Endodermal cell (in vitro differentiated cells): ENCODE measurements at regions not wholly inside any gene's neighbourhood (a gene's known extent, or its start where the extent isn't known, plus 50 kb on each side); places are given as distances from the start of the nearest gene placed in this dataset.

Experiments used
- DNase-seq: peaks from one replicate; pipeline ENCODE4 v3.0.0-alpha.2; 2017
- H3K27ac ChIP-seq: 2 replicates; pipeline ENCODE4 v1.5.1; 2013; ENCODE audit warnings: mild to moderate bottlenecking, low read depth, low read length, moderate library complexity
- H3K27me3 ChIP-seq: 2 replicates; pipeline ENCODE4 v1.6.1; 2013; ENCODE audit warnings: mild to moderate bottlenecking, low read length, moderate library complexity; ENCODE audit not compliant: insufficient read depth, control insufficient read depth, poor library complexity, severe bottlenecking
- H3K36me3 ChIP-seq: 2 replicates; pipeline ENCODE4 v1.7.0; 2013; ENCODE audit warnings: mild to moderate bottlenecking, low read length, moderate library complexity; ENCODE audit not compliant: control insufficient read depth, insufficient read depth
- H3K4me1 ChIP-seq: one replicate; pipeline ENCODE4 v1.7.0; 2013; ENCODE audit warnings: low read length; ENCODE audit not compliant: control insufficient read depth, insufficient read depth
- H3K4me3 ChIP-seq: 2 replicates; pipeline ENCODE4 v1.5.1; 2013; ENCODE audit warnings: mild to moderate bottlenecking, low read length, moderate library complexity
- H3K9ac ChIP-seq: 2 replicates; pipeline ENCODE4 v1.6.1; 2013; ENCODE audit warnings: mild to moderate bottlenecking, low read length, moderate library complexity; ENCODE audit not compliant: poor library complexity, severe bottlenecking; ENCODE audit errors: extremely low read depth
- H3K9me3 ChIP-seq: 2 replicates; pipeline ENCODE4 v1.6.1; 2013; ENCODE audit warnings: mild to moderate bottlenecking, low read length, moderate library complexity; ENCODE audit not compliant: control insufficient read depth
- H3K27ac Mint-ChIP-seq: 2 replicates; pipeline ENCODE4 v1.8.0; 2020; ENCODE audit warnings: mixed read lengths
- H3K27me3 Mint-ChIP-seq: 2 replicates; pipeline ENCODE4 v1.8.0; 2021; ENCODE audit warnings: mild to moderate bottlenecking, mixed read lengths; ENCODE audit not compliant: insufficient read depth
- H3K36me3 Mint-ChIP-seq: 2 replicates; pipeline ENCODE4 v1.8.0; 2020; ENCODE audit warnings: low read depth, mixed read lengths
- H3K4me1 Mint-ChIP-seq: 2 replicates; pipeline ENCODE4 v1.8.0; 2020; ENCODE audit warnings: mixed read lengths
- H3K4me3 Mint-ChIP-seq: 2 replicates; pipeline ENCODE4 v1.8.0; 2020; ENCODE audit warnings: mild to moderate bottlenecking, moderate library complexity, mixed read lengths
- H3K9me3 Mint-ChIP-seq: 2 replicates; pipeline ENCODE4 v1.8.0; 2020; ENCODE audit warnings: mild to moderate bottlenecking, mixed read lengths
- WGBS, 2 experiments: methylation state at CpG; one replicate each; pipeline versions ENCODE4 v1.1.5 to v1.1.7; 2013; ENCODE audit warnings: missing lambda C conversion rate in 2 of 2, mixed read lengths in 1 of 2; ENCODE audit not compliant: insufficient coverage in 1 of 2, insufficient read length in 1 of 2; 5-methylcytosine and 5-hydroxymethylcytosine counted together
- TF ChIP-seq, protein P1 (sequence below): fragments of 200-600 bp; sonication (generic); conservative IDR thresholded peaks from 2 replicates; pipeline ENCODE4 v1.5.0; 2021; ENCODE audit warnings: antibody characterized with exemption, mild to moderate bottlenecking

DNA sequence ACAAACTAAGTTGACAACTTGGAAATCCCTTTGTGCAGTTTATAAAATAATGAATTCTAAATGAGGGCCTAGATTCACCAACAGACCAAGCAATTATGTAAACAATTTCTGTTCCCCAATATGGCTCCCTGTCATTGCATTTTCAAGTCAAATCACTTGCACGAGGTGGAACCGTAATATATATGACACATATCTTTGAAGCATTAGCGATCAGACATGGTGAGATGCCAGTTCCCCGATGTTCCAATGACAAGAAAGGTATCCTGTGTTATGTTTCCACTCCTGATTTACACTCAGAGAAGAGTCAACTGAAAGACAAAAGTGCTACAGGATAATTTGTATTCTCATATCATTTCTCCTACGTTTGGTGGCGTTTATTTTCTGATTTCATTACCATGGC, 108.5 kb upstream of the TDRD3 start:
- Mint-ChIP-seq H3K27ac (no peak overlapping the region), H3K4me3 (no peak overlapping the region), H3K27me3 (peaks cover 36% of the 10 kb centered on the region), H3K4me1 (no peaks in the 10 kb centered on the region), H3K36me3 (peaks cover 1% of the 10 kb centered on the region), H3K9me3 (peaks cover 3% of the 10 kb centered on the region)
- Histone ChIP-seq H3K9me3 (no peaks in the 10 kb centered on the region), H3K27me3 (peaks cover 40% of the 10 kb centered on the region), H3K4me3 (no peak overlapping the region), H3K27ac (no peak overlapping the region), H3K36me3 (no peaks in the 10 kb centered on the region), H3K9ac (no peak overlapping the region), H3K4me1 (no peaks in the 10 kb centered on the region)
- TF ChIP-seq, protein P1, sequence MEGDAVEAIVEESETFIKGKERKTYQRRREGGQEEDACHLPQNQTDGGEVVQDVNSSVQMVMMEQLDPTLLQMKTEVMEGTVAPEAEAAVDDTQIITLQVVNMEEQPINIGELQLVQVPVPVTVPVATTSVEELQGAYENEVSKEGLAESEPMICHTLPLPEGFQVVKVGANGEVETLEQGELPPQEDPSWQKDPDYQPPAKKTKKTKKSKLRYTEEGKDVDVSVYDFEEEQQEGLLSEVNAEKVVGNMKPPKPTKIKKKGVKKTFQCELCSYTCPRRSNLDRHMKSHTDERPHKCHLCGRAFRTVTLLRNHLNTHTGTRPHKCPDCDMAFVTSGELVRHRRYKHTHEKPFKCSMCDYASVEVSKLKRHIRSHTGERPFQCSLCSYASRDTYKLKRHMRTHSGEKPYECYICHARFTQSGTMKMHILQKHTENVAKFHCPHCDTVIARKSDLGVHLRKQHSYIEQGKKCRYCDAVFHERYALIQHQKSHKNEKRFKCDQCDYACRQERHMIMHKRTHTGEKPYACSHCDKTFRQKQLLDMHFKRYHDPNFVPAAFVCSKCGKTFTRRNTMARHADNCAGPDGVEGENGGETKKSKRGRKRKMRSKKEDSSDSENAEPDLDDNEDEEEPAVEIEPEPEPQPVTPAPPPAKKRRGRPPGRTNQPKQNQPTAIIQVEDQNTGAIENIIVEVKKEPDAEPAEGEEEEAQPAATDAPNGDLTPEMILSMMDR = no peak
- WGBS, 2 experiments = 89 to 98% methylated on average over 4 to 6 of the region's 6 CpGs
- no peak for DNase-seq

GRCh38 chr13:60303166-60303565, 93.9 kb upstream of the TDRD3 start:
- H3K36me3 ChIP-seq = no peaks in the 10 kb centered on the region
- no peaks in the 10 kb centered on the region for H3K36me3 Mint-ChIP-seq
- no peak for DNase-seq
- H3K9me3 ChIP-seq = peaks cover 17% of the 10 kb centered on the region
- no peak overlapping the region for H3K27ac Mint-ChIP-seq
- no peak overlapping the region for H3K9ac ChIP-seq
- no peak overlapping the region for H3K4me3 Mint-ChIP-seq
- no peaks in the 10 kb centered on the region for H3K4me1 ChIP-seq
- 59 to 60% methylated on average over 5 to 7 of the region's 7 CpGs for WGBS, 2 experiments
- H3K4me3 ChIP-seq = no peak overlapping the region
- H3K27me3 Mint-ChIP-seq = peaks cover 79% of the 10 kb centered on the region
- H3K27ac ChIP-seq = no peak overlapping the region
- H3K4me1 Mint-ChIP-seq = no peaks in the 10 kb centered on the region
- peaks cover 98% of the 10 kb centered on the region for H3K27me3 ChIP-seq
- peaks cover 10% of the 10 kb centered on the region for H3K9me3 Mint-ChIP-seq
- TF ChIP-seq, protein P1 = no peak

DNA sequence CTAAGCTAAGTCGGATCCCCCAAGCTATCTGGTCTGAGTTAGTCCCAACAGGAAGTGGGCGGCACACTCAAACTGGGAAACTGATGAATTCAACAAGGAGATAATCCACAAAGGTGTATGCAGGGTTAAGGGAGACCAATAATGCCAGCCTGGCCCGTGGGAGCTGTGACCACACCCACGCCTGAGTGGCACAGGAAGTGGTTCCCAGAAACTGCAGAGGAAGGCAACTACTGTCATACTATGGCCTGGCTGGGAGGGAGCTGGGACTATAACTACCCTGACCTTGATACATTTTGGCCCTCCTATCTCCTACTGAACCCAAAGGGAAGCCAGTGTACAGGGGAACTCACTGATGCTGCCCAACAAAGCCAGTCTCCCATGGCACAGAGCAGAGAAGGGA, 85.5 kb upstream of the TDRD3 start:
- Mint-ChIP-seq H3K36me3 (no peaks in the 10 kb centered on the region), H3K4me1 (no peaks in the 10 kb centered on the region), H3K4me3 (no peak overlapping the region), H3K27me3 (peaks cover 29% of the 10 kb centered on the region), H3K27ac (no peak overlapping the region), H3K9me3 (peaks cover 5% of the 10 kb centered on the region)
- DNase-seq = no peak
- Histone ChIP-seq H3K4me1 (no peaks in the 10 kb centered on the region), H3K27me3 (peaks cover 74% of the 10 kb centered on the region), H3K27ac (no peak overlapping the region), H3K4me3 (no peak overlapping the region), H3K36me3 (no peaks in the 10 kb centered on the region), H3K9ac (no peak overlapping the region), H3K9me3 (peaks cover 3% of the 10 kb centered on the region)
- 91 to 92% methylated on average over 4 of the region's 4 CpGs for WGBS, 2 experiments
- TF ChIP-seq, protein P1 = no peak
